HFF-Myc (cell line): ENCODE measurements at regions not wholly inside any gene's neighbourhood (a gene's known extent, or its start where the extent isn't known, plus 50 kb on each side); places are given as distances from the start of the nearest gene placed in this dataset.

Experiments used
- DNase-seq: peaks from one replicate; pipeline ENCODE4 v3.0.0-alpha.2; 2011; ENCODE audit warnings: low read depth; ENCODE audit errors: extremely low read depth
- H3K4me3 ChIP-seq: replicated peaks from 2 replicates; pipeline ENCODE4 v1.5.1; 2011; ENCODE audit warnings: low read depth, mild to moderate bottlenecking, control low read depth, low read length
- CTCF ChIP-seq: IDR thresholded peaks from 2 replicates; pipeline ENCODE4 v1.5.1; 2012; ENCODE audit warnings: mild to moderate bottlenecking, low read depth, low read length, control low read depth; ENCODE audit errors: missing control alignments

GRCh38 chr5:146940295-146940694 lies 61.7 kb upstream of the PPP2R2B start:
- TF ChIP-seq CTCF, result no peak
- H3K4me3 ChIP-seq, result no peak overlapping the region
- no peak for DNase-seq

- no peak overlapping the region for H3K4me3 ChIP-seq
- TF ChIP-seq CTCF, result no peak
- no peak for DNase-seq
These were observed 65.5 kb upstream of the PPP2R2B start for GRCh38 chr5:146944019-146944418.

- H3K4me3 ChIP-seq, result no peak overlapping the region
- no peak for TF ChIP-seq CTCF
- DNase-seq, result no peak
These were observed 66.4 kb upstream of the PPP2R2B start for GRCh38 chr5:146944764-146945616.

GRCh38 chr5:146945617-146946084 lies 67.1 kb upstream of the PPP2R2B start:
- TF ChIP-seq CTCF, result no peak
- DNase-seq, result no peak
- H3K4me3 ChIP-seq, result no peak overlapping the region

GRCh38 chr5:146947181-146947941 lies 68.8 kb upstream of the PPP2R2B start:
- DNase-seq, result no peak
- TF ChIP-seq CTCF, result peak; percentile 4

GRCh38 chr5:146948666-146949065 lies 70.1 kb upstream of the PPP2R2B start:
- no peak for DNase-seq
- no peak for TF ChIP-seq CTCF
- H3K4me3 ChIP-seq, result no peak overlapping the region

More at GRCh38 chr5:146947181-146947941, 68.8 kb upstream of the PPP2R2B start:
- H3K4me3 ChIP-seq, result no peak overlapping the region
